Activated B cell treated with CpG ODN at 0.5 μM for 24 hours (primary cell): ENCODE measurements at regions not wholly inside any gene's neighbourhood (a gene's known extent, or its start where the extent isn't known, plus 50 kb on each side); places are given as distances from the start of the nearest gene placed in this dataset.

Experiments used
- ATAC-seq: fragments of 200-7000 bp; cut with Tn5 transposase; one replicate; pipeline ENCODE4 v1.10.0; 2021; ENCODE audit warnings: low read depth, mild to moderate bottlenecking, moderate library complexity
- CTCF ChIA-PET: fragments of 350-600 bp; sonication (Branson Sonifier 250); formaldehyde crosslinking; loops from one replicate; lab custom pipeline; 2021; ENCODE audit warnings: antibody characterized with exemption; lab: Charles Lee
- POLR2A ChIA-PET: fragments of 350-600 bp; sonication (Branson Sonifier 250); formaldehyde crosslinking; loops from one replicate; lab custom pipeline; 2021; ENCODE audit warnings: antibody characterized with exemption; lab: Charles Lee
- DNase-seq: peaks from one replicate; pipeline ENCODE4 v3.0.0; 2022
- H3K27ac Mint-ChIP-seq: one replicate; pipeline ENCODE4 v1.8.0; 2020; ENCODE audit warnings: mixed read lengths
- H3K27me3 Mint-ChIP-seq: one replicate; pipeline ENCODE4 v1.8.0; 2021; ENCODE audit warnings: mixed read lengths
- H3K36me3 Mint-ChIP-seq: one replicate; pipeline ENCODE4 v1.8.0; 2021; ENCODE audit warnings: low read depth, mixed read lengths
- H3K4me1 Mint-ChIP-seq: one replicate; pipeline ENCODE4 v1.8.0; 2021; ENCODE audit warnings: mixed read lengths
- H3K4me3 Mint-ChIP-seq: one replicate; pipeline ENCODE4 v1.8.0; 2020; ENCODE audit warnings: mild to moderate bottlenecking, mixed read lengths
- H3K9me3 Mint-ChIP-seq: one replicate; pipeline ENCODE4 v1.8.0; 2020; ENCODE audit warnings: mixed read lengths
- CTCF ChIP-seq: fragments of 200-600 bp; IDR thresholded peaks from one replicate; pipeline ENCODE4 v1.8.0; 2022; ENCODE audit warnings: antibody characterized with exemption, mild to moderate bottlenecking
- intact Hi-C: fragments of 100-400 bp; cut with micrococcal nuclease; formaldehyde crosslinking; loops from one replicate; pipeline ENCODE4 v1.15.1; 2024

- ATAC-seq, result no peak
- POLR2A ChIA-PET, result no interaction called here
- H3K27me3 Mint-ChIP-seq, result no peaks in the 10 kb centered on the region
- TF ChIP-seq CTCF, result no peak
- H3K4me3 Mint-ChIP-seq, result no peak overlapping the region
- intact Hi-C loops, result no loop called here
- CTCF ChIA-PET, result no interaction called here
- no peak overlapping the region for H3K27ac Mint-ChIP-seq
- H3K9me3 Mint-ChIP-seq, result peaks cover 7% of the 10 kb centered on the region
- no peaks in the 10 kb centered on the region for H3K36me3 Mint-ChIP-seq
- no peak for DNase-seq
- no peaks in the 10 kb centered on the region for H3K4me1 Mint-ChIP-seq
Measured at GRCh38 chr9:100784755-100785154, 206.9 kb downstream of the CAVIN4 start.

DNA sequence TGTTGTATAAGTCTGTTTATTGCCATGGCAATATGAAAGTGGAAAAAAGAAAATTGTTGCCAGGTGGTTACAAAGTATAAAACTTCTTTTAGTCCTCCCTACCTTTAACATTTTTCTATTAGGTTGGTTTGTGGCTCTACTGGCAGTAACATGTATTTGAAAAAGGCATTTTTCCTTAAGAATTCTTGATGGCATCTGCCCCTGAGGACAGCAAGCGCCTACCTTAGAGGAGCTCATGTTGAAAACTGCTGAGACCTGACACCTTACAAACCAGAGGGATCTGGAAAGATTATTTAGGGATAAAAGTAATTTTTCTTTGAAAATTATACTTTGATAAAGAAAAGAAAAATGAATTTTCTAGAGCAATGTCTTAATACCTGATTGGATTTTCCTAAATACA, 208.1 kb downstream of the CAVIN4 start:
- CTCF ChIA-PET, result no interaction called here
- H3K27me3 Mint-ChIP-seq, result no peaks in the 10 kb centered on the region
- peaks cover 7% of the 10 kb centered on the region for H3K9me3 Mint-ChIP-seq
- POLR2A ChIA-PET, result no interaction called here
- H3K27ac Mint-ChIP-seq, result no peak overlapping the region
- DNase-seq (no peak), ATAC-seq (no peak)
- H3K36me3 Mint-ChIP-seq, result no peaks in the 10 kb centered on the region
- no peak overlapping the region for H3K4me3 Mint-ChIP-seq
- no peak for TF ChIP-seq CTCF
- intact Hi-C loops, result no loop called here
- H3K4me1 Mint-ChIP-seq, result no peaks in the 10 kb centered on the region

GRCh38 chr9:100794738-100795269, 216.9 kb downstream of the CAVIN4 start:
- no peaks in the 10 kb centered on the region for H3K9me3 Mint-ChIP-seq
- H3K36me3 Mint-ChIP-seq, result no peaks in the 10 kb centered on the region
- intact Hi-C loops, result no loop called here
- ATAC-seq (no peak), DNase-seq (no peak)
- no peaks in the 10 kb centered on the region for H3K4me1 Mint-ChIP-seq
- H3K27ac Mint-ChIP-seq, result no peak overlapping the region
- no peak for TF ChIP-seq CTCF
- POLR2A ChIA-PET, result no interaction called here
- CTCF ChIA-PET, result no interaction called here
- no peaks in the 10 kb centered on the region for H3K27me3 Mint-ChIP-seq
- H3K4me3 Mint-ChIP-seq, result no peak overlapping the region

DNA sequence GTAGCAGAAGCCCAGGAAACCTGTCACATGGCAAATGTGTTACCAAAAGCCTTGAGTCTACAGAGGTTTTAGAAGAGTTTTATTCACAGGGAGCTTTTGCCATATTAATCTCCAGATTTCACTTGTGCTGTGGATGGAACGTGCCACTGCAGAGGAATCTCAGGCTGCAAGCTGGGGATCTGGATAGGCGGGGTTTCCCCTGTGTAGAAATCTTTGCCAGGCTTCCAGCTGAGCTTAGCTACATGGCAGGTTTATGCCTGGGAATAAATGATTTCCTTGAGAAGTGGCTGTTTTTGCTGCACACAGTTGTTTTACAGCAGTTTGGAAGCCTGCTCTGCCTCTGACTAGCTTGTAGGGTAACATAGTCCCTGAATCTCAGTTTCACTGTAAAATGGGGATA, 224.6 kb upstream of the PLPPR1 start:
- DNase-seq (no peak), ATAC-seq (no peak)
- ChIA-PET CTCF (no interaction called here), POLR2A (no interaction called here)
- Mint-ChIP-seq H3K4me3 (no peak overlapping the region), H3K36me3 (no peaks in the 10 kb centered on the region), H3K27me3 (no peaks in the 10 kb centered on the region), H3K9me3 (peaks cover 2% of the 10 kb centered on the region), H3K27ac (no peak overlapping the region), H3K4me1 (no peaks in the 10 kb centered on the region)
- intact Hi-C loops, result no loop called here
- TF ChIP-seq CTCF, result no peak

DNA sequence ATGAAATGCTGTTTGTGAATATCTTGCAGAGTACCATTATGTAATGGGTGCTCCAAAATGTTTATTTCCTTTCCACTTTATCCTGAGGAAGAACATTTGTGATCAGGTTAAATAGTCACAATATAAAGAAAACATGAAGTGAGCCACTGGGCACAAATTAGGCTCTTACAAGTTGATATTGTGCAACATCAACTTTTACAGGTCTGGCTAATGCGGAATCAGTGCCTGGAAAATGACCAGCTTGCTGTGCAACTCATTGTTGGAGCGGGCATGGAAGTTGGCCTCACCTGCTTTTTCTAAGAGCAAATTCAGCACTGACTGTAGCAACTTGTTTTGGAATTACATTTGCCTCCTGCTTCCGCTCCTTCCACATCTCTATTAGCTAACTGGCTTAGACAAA, 216.9 kb upstream of the PLPPR1 start:
- H3K36me3 Mint-ChIP-seq, result no peaks in the 10 kb centered on the region
- intact Hi-C loops, result no loop called here
- no peak overlapping the region for H3K27ac Mint-ChIP-seq
- ATAC-seq (no peak), DNase-seq (no peak)
- H3K27me3 Mint-ChIP-seq, result no peaks in the 10 kb centered on the region
- H3K4me3 Mint-ChIP-seq, result no peak overlapping the region
- peaks cover 4% of the 10 kb centered on the region for H3K9me3 Mint-ChIP-seq
- no peaks in the 10 kb centered on the region for H3K4me1 Mint-ChIP-seq
- CTCF ChIA-PET, result no interaction called here
- TF ChIP-seq CTCF, result no peak
- POLR2A ChIA-PET, result no interaction called here
